ENCODE measurements at regions not wholly inside any gene's neighbourhood (a gene's known extent, or its start where the extent isn't known, plus 50 kb on each side); places are given as distances from the start of the nearest gene placed in this dataset.

DNA sequence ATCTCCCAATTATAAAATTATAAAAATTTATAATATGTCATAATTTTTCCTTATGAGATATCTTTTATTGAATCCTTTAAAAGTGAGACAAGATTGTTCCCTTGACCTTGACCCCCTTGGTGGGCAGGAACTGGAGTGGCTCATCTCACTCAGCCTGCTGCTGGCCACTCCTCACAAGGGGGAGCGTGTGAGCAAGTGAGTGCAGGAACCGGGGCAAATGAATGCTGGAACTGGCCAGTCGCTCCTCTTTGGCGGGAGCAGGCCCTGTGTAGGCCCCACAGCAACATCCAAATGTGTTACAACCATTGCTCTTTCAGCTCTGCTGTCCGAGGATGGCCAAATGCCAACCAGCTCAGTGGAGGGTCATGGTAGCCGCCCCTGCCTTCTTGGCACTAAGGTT, 178.8 kb downstream of the ETNK1 start:
- no peak overlapping the region for H4K91ac ChIP-seq (ENCODE audit: insufficient read length, low read depth, low read length)
- H3K79me1 ChIP-seq (ENCODE audit: insufficient read depth, low read depth, low read length, poor library complexity, severe bottlenecking): no peaks in the 10 kb centered on the region
- H3K4me1 Mint-ChIP-seq: peaks cover 17 to 19% of the 10 kb centered on the region in 2 experiments
- no peak overlapping the region for H4K8ac ChIP-seq (replicated peaks; ENCODE audit: insufficient read length, low read depth, low read length)
- no peak overlapping the region for H2AK5ac ChIP-seq (ENCODE audit: insufficient read length, low read length)
- H3K27me3 ChIP-seq (ENCODE audit: insufficient read depth, low read length): no peaks in the 10 kb centered on the region
- no peaks in the 10 kb centered on the region for H3K23me2 ChIP-seq (ENCODE audit: insufficient read length, low read depth, low read length, poor library complexity, severe bottlenecking)
- H4K5ac ChIP-seq (ENCODE audit: insufficient read length, low read depth, low read length): no peak overlapping the region
- no CpG with 5 or more reads among the region's 6 CpGs for WGBS (ENCODE audit: extremely low coverage, insufficient read length, low lambda C conversion rate)
- H3K4me3 Mint-ChIP-seq: no peak overlapping the region
- H2BK120ac ChIP-seq (ENCODE audit: low read depth, low read length, poor library complexity, severe bottlenecking): no peak overlapping the region
- no peaks in the 10 kb centered on the region for H4K20me1 ChIP-seq (ENCODE audit: control insufficient read depth, insufficient read depth, insufficient read length)
- no peak overlapping the region for H2AFZ ChIP-seq (ENCODE audit: low read length)
- H3K56ac ChIP-seq (ENCODE audit: insufficient read length, low read depth, low read length): no peak overlapping the region
- H2BK20ac ChIP-seq (ENCODE audit: low read depth, low read length, poor library complexity, severe bottlenecking): no peak overlapping the region
- H3K9ac ChIP-seq (ENCODE audit: extremely low read depth, insufficient read length, low read length): no peak overlapping the region
- no peak overlapping the region for H3K27ac ChIP-seq (ENCODE audit: insufficient read length, low read depth, low read length)
- H2BK15ac ChIP-seq (ENCODE audit: low read depth, low read length): no peak overlapping the region
- H3K79me2 ChIP-seq (ENCODE audit: insufficient read depth, low read length): no peaks in the 10 kb centered on the region
- no peak overlapping the region for H3K4me2 ChIP-seq (ENCODE audit: insufficient read depth, insufficient read length, low read length)
- H2BK12ac ChIP-seq (ENCODE audit: insufficient read length, low read depth, low read length): no peak overlapping the region
- H3K27ac Mint-ChIP-seq: peak overlapping the region in 1 of 3 experiments; percentile 82; a peak in 2 of 7 replicates
- no peak overlapping the region for H3K14ac ChIP-seq (ENCODE audit: insufficient read depth, low read length)
- H3K4ac ChIP-seq (ENCODE audit: low read depth, low read length): no peak overlapping the region
- no peak overlapping the region for H3T11ph ChIP-seq (ENCODE audit: low read length)
- H3K9me3 ChIP-seq (ENCODE audit: control insufficient read depth, low read depth, low read length): no peaks in the 10 kb centered on the region
- no peak overlapping the region for H3K18ac ChIP-seq (ENCODE audit: insufficient read length, low read depth, low read length)
- H3K9me3 Mint-ChIP-seq: no peaks in the 10 kb centered on the region
- H2BK5ac ChIP-seq (ENCODE audit: insufficient read length, low read length): no peak overlapping the region
- H3K27me3 Mint-ChIP-seq (ENCODE audit: low read depth): no peaks in the 10 kb centered on the region
- TF ChIP-seq, protein P1, sequence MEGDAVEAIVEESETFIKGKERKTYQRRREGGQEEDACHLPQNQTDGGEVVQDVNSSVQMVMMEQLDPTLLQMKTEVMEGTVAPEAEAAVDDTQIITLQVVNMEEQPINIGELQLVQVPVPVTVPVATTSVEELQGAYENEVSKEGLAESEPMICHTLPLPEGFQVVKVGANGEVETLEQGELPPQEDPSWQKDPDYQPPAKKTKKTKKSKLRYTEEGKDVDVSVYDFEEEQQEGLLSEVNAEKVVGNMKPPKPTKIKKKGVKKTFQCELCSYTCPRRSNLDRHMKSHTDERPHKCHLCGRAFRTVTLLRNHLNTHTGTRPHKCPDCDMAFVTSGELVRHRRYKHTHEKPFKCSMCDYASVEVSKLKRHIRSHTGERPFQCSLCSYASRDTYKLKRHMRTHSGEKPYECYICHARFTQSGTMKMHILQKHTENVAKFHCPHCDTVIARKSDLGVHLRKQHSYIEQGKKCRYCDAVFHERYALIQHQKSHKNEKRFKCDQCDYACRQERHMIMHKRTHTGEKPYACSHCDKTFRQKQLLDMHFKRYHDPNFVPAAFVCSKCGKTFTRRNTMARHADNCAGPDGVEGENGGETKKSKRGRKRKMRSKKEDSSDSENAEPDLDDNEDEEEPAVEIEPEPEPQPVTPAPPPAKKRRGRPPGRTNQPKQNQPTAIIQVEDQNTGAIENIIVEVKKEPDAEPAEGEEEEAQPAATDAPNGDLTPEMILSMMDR (conservative IDR thresholded peaks at IDR 0.05): peak; percentile 64
- no peaks in the 10 kb centered on the region; a peak in 1 of 7 replicates for H3K36me3 Mint-ChIP-seq (ENCODE audit: insufficient read depth in 1 of 3, low read depth in 3 of 3)
- DNase-seq: peak; percentile 73
- H3K23ac ChIP-seq (ENCODE audit: insufficient read length, low read depth, low read length): no peak overlapping the region
- no peaks in the 10 kb centered on the region for H3K4me1 ChIP-seq (ENCODE audit: insufficient read depth, low read length)
